ENCODE measurements at regions not wholly inside any gene's neighbourhood (a gene's known extent, or its start where the extent isn't known, plus 50 kb on each side); places are given as distances from the start of the nearest gene placed in this dataset.

DNA sequence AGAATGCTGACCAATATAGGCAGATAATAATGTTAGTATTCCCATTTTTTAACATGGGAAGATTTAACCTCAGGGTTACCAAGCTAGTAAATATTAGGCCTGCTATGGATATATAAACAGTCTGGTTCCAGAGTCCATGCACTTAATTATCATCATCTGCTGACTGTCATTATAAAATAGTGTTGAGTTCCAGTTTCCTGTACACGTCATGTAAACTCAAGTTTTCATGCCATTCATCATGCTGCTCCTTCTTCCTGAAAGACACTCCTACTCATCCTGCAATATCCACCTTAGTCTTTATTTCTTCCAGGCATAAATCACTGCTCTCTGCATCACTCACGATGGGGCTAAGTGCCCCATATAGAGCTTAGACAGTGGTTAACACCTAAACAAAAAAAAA is 420.8 kb upstream of the SPHKAP start:
- TF ChIP-seq, protein P1, sequence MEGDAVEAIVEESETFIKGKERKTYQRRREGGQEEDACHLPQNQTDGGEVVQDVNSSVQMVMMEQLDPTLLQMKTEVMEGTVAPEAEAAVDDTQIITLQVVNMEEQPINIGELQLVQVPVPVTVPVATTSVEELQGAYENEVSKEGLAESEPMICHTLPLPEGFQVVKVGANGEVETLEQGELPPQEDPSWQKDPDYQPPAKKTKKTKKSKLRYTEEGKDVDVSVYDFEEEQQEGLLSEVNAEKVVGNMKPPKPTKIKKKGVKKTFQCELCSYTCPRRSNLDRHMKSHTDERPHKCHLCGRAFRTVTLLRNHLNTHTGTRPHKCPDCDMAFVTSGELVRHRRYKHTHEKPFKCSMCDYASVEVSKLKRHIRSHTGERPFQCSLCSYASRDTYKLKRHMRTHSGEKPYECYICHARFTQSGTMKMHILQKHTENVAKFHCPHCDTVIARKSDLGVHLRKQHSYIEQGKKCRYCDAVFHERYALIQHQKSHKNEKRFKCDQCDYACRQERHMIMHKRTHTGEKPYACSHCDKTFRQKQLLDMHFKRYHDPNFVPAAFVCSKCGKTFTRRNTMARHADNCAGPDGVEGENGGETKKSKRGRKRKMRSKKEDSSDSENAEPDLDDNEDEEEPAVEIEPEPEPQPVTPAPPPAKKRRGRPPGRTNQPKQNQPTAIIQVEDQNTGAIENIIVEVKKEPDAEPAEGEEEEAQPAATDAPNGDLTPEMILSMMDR (IDR thresholded peaks at IDR 0.05; ENCODE audit: low read length) = no peak
- TF ChIP-seq EZH2 (IDR thresholded peaks at IDR 0.05; ENCODE audit: borderline replicate concordance, low read length) = no peak
